Body of pancreas (tissue), 4 donors: ENCODE measurements at regions not wholly inside any gene's neighbourhood (a gene's known extent, or its start where the extent isn't known, plus 50 kb on each side); places are given as distances from the start of the nearest gene placed in this dataset.
"Not testable (repeated sequence)": the region's sequence is repeated elsewhere in the genome, so short reads cannot be mapped to it uniquely, and the experiment has no call there.

Experiments used
- ATAC-seq: fragments of 150-250 bp; one replicate; pipeline ENCODE4 v1.9.1; 2016
- DNase-seq, 4 donors: peaks; one replicate each; pipeline ENCODE4 v3.0.0-alpha.2; 2019
- H3K27ac ChIP-seq, 4 donors: fragments of 200-600 bp; sonication (generic); 1 replicate in 3 of 4; 2 replicates in 1 of 4; pipeline versions ENCODE4 v1.5.1 to v1.6.1; 2016 to 2019; ENCODE audit warnings: mild to moderate bottlenecking in 1 of 4, mixed read lengths in 1 of 4, moderate library complexity in 1 of 4
- H3K27me3 ChIP-seq, 2 donors: fragments of 200-600 bp; sonication (generic); one replicate each; pipeline ENCODE4 v1.6.0; 2016; ENCODE audit warnings: mild to moderate bottlenecking in 1 of 2
- H3K36me3 ChIP-seq, 2 donors: fragments of 200-600 bp; sonication (generic); replicated peaks in 1 of 2; 2 replicates each; pipeline ENCODE4 v1.5.1; 2016; ENCODE audit warnings: low read depth in 2 of 2; ENCODE audit not compliant: insufficient read depth in 1 of 2
- H3K4me1 ChIP-seq: fragments of 200-600 bp; sonication (generic); one replicate; pipeline ENCODE4 v1.6.0; 2016
- H3K4me3 ChIP-seq, 2 donors: fragments of 200-600 bp; sonication (generic); 1 replicate in 1 of 2; 2 replicates in 1 of 2; pipeline ENCODE4 v1.5.1; 2016 to 2019
- H3K9me3 ChIP-seq, 3 donors: fragments of 200-600 bp; sonication (generic); 1 replicate in 2 of 3; 2 replicates in 1 of 3; pipeline ENCODE4 v1.5.1; 2016
- POLR2A ChIP-seq, 3 donors: fragments of 450-650 bp; IDR thresholded peaks; one replicate each; pipeline ENCODE4 v1.6.1; 2016; ENCODE audit warnings: antibody characterized with exemption in 3 of 3, mild to moderate bottlenecking in 2 of 3
- WGBS, 2 donors: methylation state at CpG; one replicate each; pipeline ENCODE4 v1.1.5; 2017; 5-methylcytosine and 5-hydroxymethylcytosine counted together
- intact Hi-C: fragments of 100-400 bp; cut with DNase I; formaldehyde crosslinking; loops from one replicate; pipeline ENCODE4 v1.15.1; 2023
- TF ChIP-seq, protein P1 (sequence below), 7 experiments: fragments of 450-650 bp in 4 of 7; fragments of 200-600 bp in 3 of 7; sonication (generic) in 3 of 7; IDR thresholded peaks; one replicate each; pipeline ENCODE4 v1.5.1; 2016 to 2019; ENCODE audit warnings: antibody characterized with exemption in 7 of 7

DNA sequence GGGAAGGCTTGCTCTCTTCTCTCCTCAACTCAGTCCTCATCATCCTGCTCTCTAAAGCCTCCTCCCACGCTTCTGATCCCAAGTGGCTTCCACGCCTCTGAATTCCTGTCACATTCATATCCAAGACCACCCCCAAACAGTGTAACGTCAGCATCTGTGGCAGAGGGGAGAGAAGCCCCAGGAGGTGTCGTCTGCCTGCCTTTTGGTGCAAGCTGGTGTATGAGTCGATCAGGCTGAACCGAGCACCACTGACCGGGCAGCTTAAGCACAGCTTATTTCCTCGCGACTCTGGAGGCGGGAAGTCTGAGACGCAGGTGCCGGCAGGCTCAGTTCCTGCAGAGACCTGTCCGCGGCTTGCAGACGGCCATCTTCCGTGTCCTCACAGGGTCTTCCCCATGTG, 123.8 kb upstream of the RAB4A start:
- TF ChIP-seq, protein P1, sequence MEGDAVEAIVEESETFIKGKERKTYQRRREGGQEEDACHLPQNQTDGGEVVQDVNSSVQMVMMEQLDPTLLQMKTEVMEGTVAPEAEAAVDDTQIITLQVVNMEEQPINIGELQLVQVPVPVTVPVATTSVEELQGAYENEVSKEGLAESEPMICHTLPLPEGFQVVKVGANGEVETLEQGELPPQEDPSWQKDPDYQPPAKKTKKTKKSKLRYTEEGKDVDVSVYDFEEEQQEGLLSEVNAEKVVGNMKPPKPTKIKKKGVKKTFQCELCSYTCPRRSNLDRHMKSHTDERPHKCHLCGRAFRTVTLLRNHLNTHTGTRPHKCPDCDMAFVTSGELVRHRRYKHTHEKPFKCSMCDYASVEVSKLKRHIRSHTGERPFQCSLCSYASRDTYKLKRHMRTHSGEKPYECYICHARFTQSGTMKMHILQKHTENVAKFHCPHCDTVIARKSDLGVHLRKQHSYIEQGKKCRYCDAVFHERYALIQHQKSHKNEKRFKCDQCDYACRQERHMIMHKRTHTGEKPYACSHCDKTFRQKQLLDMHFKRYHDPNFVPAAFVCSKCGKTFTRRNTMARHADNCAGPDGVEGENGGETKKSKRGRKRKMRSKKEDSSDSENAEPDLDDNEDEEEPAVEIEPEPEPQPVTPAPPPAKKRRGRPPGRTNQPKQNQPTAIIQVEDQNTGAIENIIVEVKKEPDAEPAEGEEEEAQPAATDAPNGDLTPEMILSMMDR (IDR thresholded peaks at IDR 0.05), result no peak
- no peak for TF ChIP-seq POLR2A (IDR thresholded peaks at IDR 0.05)
- no peaks in the 10 kb centered on the region for H3K27me3 ChIP-seq
- no peaks in the 10 kb centered on the region for H3K36me3 ChIP-seq
- H3K4me1 ChIP-seq, result peaks cover 14% of the 10 kb centered on the region
- WGBS, 2 donors, result 78 to 80% methylated on average over 15 to 16 of the region's 16 CpGs
- no peak overlapping the region for H3K4me3 ChIP-seq
- DNase-seq (no peak), ATAC-seq (no peak)
- H3K27ac ChIP-seq, result peak overlapping the region in 1 of 4 donors; percentile 49
- intact Hi-C loops, result loop anchor here (10.0 kb wide), 1 partner anchor 412 kb away; the partner anchor contains the start of gene RHOU
- no peaks in the 10 kb centered on the region for H3K9me3 ChIP-seq

DNA sequence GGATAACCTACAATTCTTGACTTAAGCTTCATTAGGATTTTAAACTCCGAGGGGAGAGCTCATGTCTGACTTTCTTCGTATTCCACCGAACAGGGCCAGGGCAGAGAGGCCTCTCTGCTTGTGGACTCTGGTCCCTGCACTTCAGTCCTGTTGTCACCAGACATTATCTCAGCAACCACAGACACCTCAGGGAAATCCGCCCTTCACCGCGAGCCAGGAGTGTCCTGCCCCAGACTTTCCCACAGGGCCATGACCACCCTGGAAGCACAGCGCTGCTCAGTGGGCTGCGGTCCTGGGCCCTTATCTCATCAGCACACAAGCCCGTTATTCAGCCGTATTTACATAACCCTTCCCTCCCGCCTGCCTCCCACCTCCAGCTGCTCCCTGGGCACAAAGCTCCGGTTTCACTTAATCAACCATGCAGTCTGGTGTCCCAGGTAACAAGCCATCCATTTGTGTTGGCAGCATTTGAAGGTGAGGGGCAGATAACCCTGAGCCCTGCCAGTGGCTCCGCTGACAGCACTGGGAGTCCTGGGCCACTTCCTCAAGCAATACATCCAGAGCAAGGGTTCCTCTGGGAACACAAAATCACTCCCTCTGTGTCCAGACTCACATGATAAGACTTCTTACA, 122.8 kb upstream of the RAB4A start:
- peak; percentile 91 for ATAC-seq
- no peaks in the 10 kb centered on the region for H3K27me3 ChIP-seq
- H3K4me3 ChIP-seq, result no peak overlapping the region
- TF ChIP-seq POLR2A (IDR thresholded peaks at IDR 0.05), result no peak
- TF ChIP-seq, protein P1 (IDR thresholded peaks at IDR 0.05), result peak in 1 of 7 experiments; percentile 2
- H3K27ac ChIP-seq, result peak overlapping the region; percentile 4 to 63 (median 54)
- H3K9me3 ChIP-seq, result no peaks in the 10 kb centered on the region
- intact Hi-C loops, result loop anchor here (10.0 kb wide), 1 partner anchor 413 kb away; the partner anchor contains the start of gene RHOU
- peaks cover 14% of the 10 kb centered on the region for H3K4me1 ChIP-seq
- WGBS, 2 donors, result 5 to 6% methylated on average over 10 to 13 of the region's 13 CpGs
- no peaks in the 10 kb centered on the region for H3K36me3 ChIP-seq
- peak; percentile 58 to 86 (median 71) for DNase-seq

DNA sequence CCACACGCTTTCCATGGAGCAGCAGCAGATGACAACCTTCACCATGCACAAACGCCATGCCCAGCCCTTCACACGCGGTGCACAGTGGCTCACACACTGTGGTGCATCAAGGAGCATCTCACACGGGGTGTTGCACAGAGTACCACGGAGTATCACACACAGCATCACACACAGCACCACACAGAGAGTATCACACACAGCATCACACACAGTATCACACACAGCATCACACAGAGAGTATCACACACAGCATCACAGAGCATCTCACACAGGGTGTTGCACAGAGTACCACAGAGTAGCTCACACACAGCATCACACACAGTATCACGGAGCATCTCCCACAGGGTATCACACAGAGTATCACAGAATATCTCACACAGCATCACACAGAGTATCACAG, 122.2 kb upstream of the RAB4A start:
- DNase-seq, result no peak
- no peaks in the 10 kb centered on the region for H3K36me3 ChIP-seq
- WGBS, 2 donors, result 32 to 44% methylated on average over 7 of the region's 7 CpGs
- no peaks in the 10 kb centered on the region for H3K9me3 ChIP-seq
- no peak for ATAC-seq
- no peaks in the 10 kb centered on the region for H3K27me3 ChIP-seq
- no peak overlapping the region for H3K4me3 ChIP-seq
- intact Hi-C loops, result loop anchor here (10.0 kb wide), 1 partner anchor 414 kb away; the partner anchor contains the start of gene RHOU
- peak overlapping the region; percentile 4 to 63 (median 54) for H3K27ac ChIP-seq
- no peak for TF ChIP-seq POLR2A (IDR thresholded peaks at IDR 0.05)
- TF ChIP-seq, protein P1 (IDR thresholded peaks at IDR 0.05), result no peak
- H3K4me1 ChIP-seq, result peaks cover 14% of the 10 kb centered on the region

- Histone ChIP-seq H3K4me3 (no peak overlapping the region), H3K4me1 (peaks cover 14% of the 10 kb centered on the region), H3K27ac (peak overlapping the region in 1 of 4 donors; percentile 63), H3K9me3 (no peaks in the 10 kb centered on the region), H3K36me3 (no peaks in the 10 kb centered on the region), H3K27me3 (no peaks in the 10 kb centered on the region)
- intact Hi-C loops, result loop anchor here (10.0 kb wide), 1 partner anchor 415 kb away; the partner anchor contains the start of gene RHOU
- no peak for ATAC-seq
- DNase-seq, result no peak
- TF ChIP-seq POLR2A (IDR thresholded peaks at IDR 0.05), result no peak
- TF ChIP-seq, protein P1 (IDR thresholded peaks at IDR 0.05), result no peak
- WGBS, 2 donors, result 78 to 95% methylated on average over 2 of the region's 2 CpGs
These were observed 121.5 kb upstream of the RAB4A start for GRCh38 chr1:229149435-229149834.

GRCh38 chr1:229150518-229150917, 120.4 kb upstream of the RAB4A start:
- no peak overlapping the region for H3K27ac ChIP-seq
- ATAC-seq (no peak), DNase-seq (no peak)
- H3K9me3 ChIP-seq, result no peaks in the 10 kb centered on the region
- H3K4me1 ChIP-seq, result peaks cover 14% of the 10 kb centered on the region
- H3K36me3 ChIP-seq, result no peaks in the 10 kb centered on the region
- 80% methylated on average over 7 of the region's 7 CpGs for WGBS, 2 donors
- intact Hi-C loops, result no loop called here
- H3K4me3 ChIP-seq, result no peak overlapping the region
- no peak for TF ChIP-seq POLR2A (IDR thresholded peaks at IDR 0.05)
- TF ChIP-seq, protein P1 (IDR thresholded peaks at IDR 0.05), result no peak
- no peaks in the 10 kb centered on the region for H3K27me3 ChIP-seq

DNA sequence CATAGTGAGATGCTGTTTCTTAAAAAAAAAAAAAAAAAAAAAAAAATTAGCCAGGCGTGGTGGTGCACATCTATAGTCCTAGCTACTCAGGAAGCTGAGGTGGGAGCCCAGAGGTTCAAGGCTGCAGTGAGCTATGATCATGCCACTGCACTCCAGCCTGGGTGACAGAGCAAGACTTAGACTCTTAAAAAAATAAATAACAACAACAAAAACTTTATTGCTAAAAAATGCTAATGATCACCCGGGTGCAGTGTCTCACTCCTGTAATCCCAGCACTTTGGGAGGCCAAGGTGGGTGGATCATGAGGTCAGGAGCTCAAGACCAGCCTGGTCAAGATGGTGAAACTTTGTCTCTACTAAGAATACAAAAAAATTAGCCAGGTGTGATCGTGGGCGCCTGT, 119.5 kb upstream of the RAB4A start:
- intact Hi-C loops, H3K9me3 ChIP-seq: not testable (repeated sequence)
- peaks cover 16% of the 10 kb centered on the region for H3K4me1 ChIP-seq

More for the DNA sequence above, 119.5 kb upstream of the RAB4A start:
- H3K36me3 ChIP-seq, ATAC-seq, DNase-seq, H3K4me3 ChIP-seq, H3K27me3 ChIP-seq, H3K27ac ChIP-seq: not testable (repeated sequence)
- WGBS, 2 donors, result 91 to 94% methylated on average over 4 of the region's 4 CpGs
